ENCODE measurements at regions not wholly inside any gene's neighbourhood (a gene's known extent, or its start where the extent isn't known, plus 50 kb on each side); places are given as distances from the start of the nearest gene placed in this dataset.
A peak's percentile ranks its signal among the peaks of the same experiment; 100 is the strongest.

DNA sequence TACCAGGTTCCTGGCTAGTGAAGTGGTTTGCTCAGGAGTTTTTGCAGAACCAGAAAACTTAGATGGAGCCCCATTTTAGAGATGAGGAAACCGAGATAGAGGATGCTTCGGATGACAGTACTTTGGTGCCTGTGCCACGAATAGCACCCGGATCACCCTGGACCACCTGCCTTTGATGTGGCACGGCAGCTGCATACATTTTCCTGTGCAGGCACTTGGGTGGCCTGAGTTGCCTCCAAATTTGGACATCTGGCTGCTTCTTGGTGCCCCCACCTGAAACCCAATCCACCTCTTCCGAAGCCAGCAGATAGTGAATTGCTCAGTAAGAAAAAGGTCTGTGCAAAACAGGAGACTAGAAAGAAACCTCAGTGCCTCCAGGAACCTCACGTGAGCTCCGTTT is 140.6 kb upstream of the ID2 start:
- DNase-seq: no peak

DNA sequence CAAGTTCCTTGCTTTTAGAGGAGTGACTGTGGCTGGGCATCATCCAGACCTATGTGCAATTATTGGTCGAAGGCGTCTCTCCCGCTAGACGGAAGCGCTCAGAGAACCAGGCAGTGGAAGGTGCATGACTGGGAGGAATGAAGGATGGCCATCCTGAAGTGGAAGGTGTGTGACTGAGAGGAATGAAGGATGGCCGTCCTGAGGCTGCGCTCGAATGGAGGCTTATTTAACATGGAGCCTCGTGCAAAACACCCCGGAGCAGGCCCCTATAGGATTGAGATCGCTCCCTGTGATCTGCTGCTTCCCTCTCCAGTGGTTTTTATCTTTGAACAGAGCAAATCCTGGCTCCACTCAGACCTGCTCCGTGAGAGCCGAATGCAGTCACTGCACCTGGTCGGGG is 140.2 kb upstream of the ID2 start:
- DNase-seq: no peak

DNA sequence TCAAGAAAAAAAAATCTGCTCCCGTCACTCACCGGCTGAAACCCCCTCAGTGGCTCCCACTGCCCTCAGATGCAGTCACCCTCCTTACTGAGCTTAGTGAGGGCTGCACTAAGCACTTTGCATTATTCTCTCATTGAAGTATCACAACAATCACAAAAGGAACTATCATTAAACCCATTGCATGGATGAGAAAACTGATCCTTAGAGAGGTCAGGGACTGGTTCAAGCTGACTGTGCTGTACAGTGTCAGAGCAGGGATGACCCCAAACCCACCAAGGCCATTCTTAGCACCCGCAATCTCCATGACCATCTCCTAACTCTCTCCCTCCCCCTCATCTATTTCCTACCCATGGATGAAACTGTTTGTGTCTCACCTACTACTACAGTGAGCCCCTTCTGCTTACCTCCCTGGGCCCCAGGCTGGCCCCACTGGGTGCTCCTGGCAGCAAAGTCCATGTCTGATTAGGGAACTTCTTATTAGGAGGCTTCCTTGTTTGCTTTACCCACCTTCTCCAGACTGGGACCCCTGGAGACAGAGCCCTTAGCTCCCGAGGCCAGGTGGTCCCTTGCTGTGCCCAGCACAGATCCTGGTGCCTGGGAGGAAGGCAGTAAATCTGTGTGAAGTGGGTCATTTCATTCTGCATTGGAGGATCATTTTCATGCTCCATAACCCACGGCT is 139.3 kb upstream of the ID2 start:
- no peak for DNase-seq

DNA sequence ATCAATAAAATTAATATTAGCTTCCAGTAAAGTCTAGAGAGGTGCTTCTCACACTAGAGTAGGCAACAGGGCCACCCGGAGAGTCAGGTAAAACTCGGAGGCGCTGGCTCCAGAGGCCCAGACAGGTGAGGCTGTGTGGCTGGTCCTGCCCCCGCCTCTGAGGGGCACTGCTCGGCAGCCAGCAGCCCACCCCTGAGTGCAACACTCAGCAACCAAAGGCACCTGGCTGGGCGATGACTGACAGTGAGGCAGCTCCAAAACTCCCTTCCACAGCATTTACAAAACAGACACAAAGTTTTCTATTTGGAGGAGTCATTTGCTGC is 138.8 kb upstream of the ID2 start:
- no peak for DNase-seq

DNA sequence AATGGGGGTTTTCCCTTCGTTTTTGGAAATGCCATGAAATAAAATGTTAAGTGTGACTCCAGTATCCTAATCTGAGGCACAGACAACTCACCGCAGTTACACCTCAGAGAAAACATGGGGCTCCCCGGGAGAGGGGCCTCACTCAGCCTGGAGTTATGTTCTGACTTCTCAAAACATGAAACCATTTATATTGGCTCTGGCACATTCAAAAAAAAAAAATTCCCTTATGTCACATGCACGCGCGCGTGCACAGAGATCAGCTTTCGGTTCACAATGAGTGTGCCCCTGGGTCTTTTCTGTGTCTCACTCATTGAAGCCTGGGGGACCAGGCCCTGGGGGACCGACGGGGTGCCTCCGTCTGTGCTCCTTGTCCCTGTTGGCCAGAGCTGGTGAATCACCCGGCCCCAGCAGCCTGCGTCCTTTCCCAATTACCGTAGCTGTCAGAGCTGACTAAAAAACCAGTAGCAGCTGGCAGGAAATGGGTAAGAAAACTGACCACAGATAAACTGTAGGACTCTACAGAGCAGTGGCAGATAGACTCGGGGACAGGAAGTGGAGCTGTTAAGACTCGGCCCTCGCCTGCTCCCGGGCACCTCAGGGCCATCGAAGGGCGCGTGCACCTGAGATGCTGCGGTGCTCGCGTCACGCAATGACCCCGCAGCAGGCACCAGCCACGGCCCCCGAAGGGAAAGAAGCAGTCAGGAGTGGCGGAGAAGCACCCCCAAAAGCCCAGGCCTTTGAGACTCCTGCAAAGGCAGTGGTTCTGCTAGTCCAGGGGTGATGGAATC is 138.3 kb upstream of the ID2 start:
- peak; percentile 88 for DNase-seq

DNA sequence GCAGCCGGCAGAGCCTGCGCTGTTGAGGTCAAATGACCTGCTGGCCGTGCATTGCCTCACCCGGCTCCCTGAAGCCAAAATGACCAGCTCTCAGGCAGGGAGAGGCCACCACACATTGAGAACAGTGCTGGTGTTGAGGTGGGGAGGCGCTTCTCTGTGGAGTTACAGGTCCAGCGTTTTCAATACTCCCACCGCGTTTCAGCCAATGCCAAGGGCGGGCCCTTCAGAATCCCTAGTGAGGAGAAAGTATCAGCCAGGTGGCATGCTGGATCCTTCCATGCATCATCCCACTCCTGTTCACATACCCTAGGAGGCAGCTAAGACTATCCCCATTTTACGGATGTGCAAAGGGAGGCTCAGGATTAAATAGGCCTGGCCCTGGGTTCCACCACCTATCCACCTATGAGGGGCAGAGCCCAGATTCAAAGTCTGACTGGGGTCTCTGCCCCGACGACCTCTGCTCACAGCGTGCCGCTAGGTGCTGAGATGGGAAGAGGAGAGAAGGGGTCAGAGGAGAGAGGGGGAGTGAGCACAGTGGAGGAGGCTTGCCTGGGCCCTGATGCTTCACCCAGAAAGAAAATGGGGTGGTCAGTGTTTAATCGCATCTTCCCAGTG is 137.6 kb upstream of the ID2 start:
- peak; percentile 25 for DNase-seq

DNA sequence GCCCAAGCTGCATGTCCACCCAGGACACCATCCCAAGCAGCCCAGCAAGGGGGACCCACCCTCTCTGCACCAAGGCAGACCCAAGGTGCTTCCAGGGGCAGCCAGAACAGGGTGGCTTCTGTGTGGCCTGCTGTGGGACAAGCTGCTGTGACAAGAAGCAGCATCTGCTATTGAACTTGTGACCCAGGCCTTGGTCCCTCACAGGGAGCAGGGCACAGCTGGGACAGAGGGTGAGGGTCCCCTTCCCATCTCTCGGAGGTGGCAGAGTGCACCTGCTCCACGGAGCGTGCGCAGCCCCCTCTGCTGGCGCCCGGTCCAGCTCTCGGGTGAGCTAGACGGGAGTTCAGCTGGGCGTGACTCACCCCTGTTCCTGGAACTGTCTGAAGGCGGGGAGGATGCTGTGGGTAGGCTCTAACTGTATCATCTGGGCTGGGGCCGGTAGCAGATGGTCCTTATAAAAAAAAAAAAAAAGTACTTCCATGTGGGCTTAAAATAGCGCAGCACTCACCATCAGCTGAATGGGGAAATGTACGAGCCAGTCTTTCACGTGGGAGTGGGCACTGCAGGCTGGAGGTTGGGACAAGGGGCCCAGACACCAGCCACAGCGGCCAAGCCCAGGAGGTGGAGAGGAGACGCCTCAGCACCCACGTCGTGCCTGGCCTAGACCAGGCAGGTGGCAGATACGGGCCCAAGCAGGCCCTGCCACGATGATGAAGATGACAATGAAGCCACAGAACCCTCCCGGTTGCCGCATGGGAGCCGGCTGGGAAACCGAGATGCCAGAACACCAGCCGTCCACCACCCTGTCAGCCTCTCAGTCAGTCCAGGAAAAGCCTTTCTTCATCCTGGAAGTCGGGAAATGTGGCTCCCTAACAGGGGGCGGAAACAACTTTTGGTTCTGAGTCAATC is 136.8 kb upstream of the ID2 start:
- peak; percentile 94 for DNase-seq

DNA sequence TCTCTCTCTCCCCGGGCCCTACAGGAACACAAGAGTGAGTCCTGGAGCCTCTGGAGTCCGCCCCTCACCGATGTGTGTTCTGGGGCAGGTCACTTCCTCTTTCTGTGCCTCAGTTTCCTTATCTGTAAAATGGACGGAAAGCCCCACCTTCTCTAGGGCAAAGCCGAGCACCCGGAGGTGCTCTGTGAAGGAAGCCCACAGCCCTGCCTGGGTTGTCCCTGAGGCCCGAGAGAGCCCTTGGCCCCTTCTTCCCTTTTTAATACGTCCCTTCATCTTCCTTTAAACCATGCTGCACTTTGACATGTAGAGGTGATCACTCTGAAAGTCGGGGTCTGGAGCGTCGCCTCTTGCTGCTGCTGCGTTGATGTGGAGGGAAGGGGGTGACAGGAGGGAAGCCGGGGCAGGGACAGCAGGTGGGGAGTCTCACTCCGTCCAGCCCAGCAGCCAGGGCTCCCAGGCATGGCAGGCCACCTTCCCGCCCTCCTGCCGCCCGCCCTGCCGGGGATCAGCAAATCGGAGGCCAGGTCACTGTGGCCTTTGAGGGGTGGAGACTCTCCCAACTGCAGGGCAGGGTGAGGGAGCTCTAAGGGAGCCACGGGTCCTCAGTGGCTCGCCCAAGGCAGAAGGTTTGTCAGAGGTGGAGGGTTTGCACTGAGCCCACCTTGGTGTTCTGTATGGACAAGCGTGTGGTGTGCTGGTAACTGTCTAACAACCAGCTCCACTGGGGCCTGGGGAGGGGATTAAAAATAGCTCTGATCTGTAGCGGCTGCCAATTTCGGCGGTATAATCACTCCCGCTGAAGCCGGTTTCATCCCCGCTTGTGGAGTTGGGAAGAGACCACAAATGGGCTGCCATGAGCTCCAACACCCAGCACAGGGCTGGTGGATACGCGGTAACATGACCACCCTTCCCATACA is 135.9 kb upstream of the ID2 start:
- no peak for DNase-seq

DNA sequence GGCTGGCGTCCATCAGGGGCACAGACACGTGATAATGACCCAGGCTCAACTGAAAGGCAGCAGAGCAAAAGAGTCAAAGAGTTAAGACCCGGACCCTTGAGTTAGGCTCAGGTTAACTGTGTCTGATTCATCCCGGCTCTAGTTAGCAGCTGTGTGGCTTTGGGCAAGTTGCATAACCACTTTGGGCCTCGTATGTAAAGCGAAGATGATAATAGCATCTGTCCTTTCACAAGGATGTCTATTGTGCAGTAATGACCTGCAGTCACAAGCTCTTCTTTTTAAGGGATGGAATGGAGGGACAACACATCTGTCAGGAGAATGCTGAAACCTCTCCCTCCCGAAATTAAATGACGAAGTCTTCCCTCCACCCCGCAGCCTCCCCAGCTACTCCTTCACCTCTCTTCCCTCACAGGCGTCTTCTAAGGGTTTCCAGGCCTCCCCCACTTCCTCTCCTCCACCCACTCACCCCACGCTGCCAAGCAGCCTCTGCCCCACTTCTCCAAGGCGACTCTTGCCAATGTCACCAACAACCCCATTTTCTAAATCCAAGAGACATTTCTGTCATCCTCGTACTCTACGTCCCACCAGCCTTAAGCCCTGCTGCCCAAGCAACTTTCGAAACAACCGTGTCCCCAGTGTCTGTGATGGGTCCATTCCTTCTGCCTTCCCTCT is 135.1 kb upstream of the ID2 start:
- no peak for DNase-seq

DNA sequence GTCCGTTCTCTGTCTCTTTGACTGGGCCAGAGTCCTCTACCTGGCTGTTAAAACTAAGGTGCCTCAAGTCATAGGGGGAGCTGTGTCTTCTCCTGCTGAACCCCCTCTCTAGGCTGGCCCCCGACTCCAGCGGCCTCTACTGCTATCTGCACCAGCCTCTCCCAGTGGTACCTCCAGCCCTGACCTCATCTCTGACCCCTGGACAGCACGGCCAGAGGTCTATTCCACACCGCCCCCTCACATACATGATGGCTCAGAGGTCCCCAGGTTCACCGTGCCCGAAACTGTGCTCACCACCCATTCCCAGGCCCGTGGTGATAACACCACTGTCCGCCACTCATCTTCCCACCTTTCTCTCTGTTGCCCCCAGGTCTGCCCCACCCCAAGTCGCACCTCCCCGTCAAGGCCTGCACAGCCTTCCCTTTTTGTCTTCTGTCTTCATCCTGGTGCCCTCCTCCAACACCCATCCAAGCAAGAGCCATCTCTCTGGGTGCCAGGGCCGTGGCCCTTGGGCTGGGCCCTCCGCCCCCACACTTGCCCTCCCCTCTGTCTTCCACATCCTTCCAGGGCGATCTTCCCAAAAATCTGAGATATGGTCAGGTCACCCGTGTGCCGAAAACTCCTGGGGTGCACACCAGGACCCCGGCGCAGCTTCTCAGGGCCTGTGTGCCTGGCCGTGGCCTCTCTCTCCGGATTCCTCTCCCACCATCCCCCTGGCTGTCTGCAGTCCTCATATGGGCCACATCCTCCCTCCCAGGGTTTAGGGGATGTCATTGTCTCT is 134.4 kb upstream of the ID2 start:
- no peak for DNase-seq

DNA sequence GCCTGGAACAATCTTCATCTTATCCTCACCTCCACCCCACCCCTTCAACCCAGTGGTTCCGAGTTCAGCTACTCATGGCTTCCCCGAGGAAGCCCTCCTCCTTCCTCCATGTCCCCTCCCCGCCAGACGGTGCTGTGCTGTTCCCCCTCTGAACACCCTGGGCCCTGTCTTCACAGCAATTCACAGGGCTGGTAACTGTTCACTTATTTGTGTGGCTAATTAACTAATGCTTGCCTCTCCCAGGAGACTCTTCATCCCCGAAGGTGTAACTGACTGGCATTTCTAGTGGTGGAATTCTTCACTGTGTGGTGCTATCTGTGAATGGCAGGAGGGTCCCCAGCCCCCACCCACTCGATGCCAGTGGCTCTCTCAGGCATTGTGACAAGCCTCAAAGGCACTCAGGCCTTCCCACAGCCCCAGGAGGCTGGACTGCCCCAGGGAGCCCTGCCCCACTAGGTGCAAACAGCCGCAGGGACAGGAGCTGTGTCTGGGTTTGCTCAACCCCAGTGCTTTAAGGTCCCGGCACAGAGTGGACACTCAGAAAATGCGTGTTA is 133.7 kb upstream of the ID2 start:
- DNase-seq: no peak

DNA sequence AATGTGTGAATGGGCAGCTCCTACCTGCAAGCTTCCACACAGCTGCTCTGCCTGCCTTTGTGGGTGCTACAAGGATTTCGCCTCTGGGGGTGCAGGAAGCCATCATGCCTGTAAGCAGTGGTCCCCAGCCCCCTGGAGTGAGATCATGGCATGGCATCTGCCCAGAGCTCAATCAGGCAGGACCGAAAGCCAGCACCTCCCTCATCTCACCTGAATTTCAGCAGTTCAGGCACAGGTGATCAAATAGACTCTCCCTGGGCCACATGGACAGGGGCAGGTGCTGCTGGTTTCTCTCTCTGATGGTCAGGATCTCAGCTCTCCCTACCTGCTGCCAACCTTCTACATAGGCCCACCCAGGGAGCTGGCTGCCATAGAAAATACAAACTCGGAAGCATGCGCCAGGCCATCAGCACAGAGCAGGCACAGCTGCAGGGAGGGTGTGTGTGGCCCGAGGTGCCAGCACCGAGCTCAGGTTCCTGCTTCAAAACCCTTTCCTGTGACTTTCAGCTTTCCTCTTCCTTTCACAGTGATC is 133.2 kb upstream of the ID2 start:
- DNase-seq: no peak

DNA sequence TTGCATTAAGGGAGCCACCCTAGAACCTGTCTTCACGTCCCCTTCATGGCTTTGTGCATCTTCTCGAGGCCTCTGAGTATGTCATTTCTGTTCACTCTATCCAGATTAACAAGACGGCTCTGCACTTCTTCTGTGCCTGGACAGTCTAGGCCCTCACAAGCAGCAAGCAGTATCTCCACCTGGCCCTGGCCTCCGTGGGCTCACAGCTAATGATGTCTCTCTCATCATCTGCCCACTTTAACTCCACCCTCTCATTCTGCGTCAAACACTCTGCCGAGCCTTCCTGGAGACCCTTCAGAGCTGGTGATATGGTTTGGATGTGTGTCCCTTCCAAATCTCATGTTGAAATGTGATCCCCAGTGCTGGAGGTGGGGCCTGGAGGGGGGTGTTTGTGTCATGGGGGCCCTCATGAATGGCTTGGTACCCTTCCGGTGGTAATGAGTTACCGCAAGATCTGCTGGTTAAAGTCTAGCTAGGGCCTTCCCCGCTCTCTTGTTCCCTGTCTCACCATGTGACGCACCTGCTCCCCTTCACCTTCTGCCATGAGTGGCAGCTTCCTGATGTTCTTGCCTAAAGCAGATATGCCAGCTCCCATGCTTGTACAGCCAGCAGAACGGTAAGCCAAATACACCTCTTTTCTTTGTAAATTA is 132.5 kb upstream of the ID2 start:
- DNase-seq: no peak

DNA sequence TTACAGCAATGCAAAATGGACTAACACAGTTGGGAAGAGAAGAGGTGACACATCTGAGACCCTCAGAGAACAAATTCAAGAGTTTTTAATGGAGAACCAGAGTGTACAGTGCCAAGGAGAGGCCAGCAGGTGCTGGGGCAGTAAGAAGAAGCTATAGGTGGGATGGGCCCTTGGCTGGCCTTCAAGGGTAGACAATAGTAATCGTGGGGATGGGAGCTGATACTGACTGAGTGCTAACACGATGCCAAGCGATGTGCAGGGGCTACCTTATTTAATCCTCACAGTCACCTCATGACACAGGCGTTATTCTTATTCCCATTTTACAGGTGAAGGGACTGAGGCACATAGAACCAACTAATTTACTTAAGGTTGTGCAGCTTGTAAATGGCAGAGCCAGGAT is 131.9 kb upstream of the ID2 start:
- no peak for DNase-seq

DNA sequence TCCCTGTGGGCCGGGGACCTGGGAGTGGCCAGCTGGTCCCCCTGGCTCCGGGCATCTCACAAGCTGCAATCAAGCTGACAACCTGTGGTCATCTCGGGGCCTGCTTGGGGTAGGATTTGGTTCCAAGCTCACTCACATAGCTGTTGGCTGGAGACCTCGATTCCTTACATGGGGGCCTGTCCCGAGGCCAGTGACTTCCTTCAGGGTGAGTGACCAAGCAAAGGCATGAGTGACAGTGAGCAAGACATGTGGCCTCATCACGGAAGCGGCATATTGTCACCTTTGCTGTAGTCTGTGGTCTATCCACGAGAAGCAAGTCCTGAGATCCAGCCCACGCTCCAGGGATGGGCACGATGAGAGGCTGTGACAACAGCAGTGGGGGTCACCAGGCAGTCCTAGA is 131.4 kb upstream of the ID2 start:
- no peak for DNase-seq

DNA sequence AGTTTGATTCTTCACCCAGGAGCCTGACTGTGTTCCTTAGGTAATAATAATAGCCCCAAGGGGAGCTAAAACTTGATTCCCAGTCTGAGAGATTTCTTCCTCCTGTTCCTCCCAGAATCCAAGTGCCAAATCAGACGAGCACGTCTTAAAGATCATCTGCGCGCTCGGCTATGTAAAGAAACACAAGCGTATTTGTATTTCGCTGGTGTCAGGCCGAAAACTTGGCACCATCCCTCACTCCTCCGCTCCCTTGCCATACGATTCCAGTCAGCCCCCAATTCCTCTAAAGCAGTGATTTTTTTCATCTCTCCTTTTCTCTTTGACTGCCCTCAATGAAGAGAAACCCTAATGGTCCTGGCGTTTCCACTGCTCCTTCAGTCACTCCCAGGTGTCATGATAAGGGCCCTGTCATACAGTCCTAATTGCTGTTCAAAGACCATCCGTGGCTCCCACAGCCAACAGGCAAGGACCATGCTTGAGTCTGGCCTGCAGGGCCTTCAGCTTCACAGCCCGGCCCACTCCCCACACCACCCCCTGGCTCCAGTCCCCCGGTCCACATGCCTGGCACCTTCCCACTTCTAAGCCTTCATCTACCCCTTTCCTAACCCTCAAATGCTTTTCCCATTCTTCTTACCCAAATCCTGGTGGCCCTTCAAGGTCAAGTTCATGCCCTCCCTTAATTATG is 130.8 kb upstream of the ID2 start:
- DNase-seq: no peak

DNA sequence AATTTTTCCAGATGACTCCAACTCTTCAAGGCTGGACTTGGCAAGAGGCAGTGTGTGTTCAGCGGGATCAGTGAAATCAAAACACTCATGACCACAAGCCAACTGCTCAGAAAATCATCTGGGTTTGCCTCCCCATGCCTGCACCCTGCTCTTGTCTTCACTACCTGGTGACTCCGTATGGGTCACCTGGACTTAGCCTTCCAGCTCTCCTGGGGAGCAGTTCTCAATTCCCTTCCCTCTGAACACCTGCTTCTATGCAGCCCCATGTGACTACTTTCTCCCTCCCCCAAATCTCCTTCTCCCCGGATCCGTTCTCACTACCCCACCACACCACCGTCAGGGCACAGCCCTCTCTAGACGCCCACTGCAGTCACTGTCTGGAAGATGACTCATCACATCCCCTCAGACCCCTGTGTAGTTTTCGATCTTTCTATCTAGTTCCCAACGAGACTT is 130.2 kb upstream of the ID2 start:
- DNase-seq: no peak

DNA sequence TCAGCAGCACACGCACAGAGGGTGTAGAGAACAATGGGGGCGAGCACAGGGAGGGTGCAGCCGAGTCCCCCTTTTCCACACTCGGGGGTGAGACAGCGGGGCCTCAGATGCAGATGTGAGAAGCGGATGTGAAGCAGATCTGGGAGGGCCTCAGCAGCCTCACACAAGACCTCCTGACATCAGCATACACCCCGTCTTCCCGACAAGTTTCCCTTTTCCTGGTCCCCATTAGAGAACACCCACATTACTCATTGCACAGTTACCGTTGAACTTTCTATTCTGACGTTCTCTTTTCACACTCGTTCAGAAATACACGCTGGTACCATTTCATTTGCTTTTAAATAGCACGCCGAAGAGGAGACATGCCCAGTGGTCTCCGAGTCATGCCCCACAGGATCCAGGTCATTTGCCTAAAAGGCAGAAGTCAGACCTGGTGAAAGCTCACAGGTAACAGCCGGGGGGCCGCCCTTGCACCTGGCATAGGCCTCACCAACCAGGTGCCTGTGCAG is 129.5 kb upstream of the ID2 start:
- no peak for DNase-seq

DNA sequence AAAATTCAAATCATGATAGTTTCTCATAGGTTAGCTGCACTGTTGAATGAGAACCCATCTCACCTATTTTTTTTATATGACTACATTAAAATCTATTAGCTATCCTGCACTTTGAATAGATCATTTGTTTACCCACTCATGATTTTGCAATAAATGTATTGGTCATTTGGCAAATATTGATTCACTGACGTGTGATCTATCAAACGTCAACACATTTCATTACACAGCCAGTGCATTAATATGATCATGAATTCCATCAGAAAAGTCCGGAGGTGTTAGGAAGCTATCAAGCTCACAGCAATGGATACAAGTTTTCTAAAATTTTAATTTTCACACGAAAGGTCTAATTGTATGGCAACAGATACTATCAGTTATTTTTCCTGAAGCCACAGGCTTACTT is 128.2 kb upstream of the ID2 start:
- DNase-seq: no peak
